ENCODE measurements at regions not wholly inside any gene's neighbourhood (a gene's known extent, or its start where the extent isn't known, plus 50 kb on each side); places are given as distances from the start of the nearest gene placed in this dataset.

GRCh38 chr11:130550984-130551383 lies 102.5 kb downstream of the ADAMTS15 start:
- no peaks in the 10 kb centered on the region for H3K4me1 ChIP-seq (ENCODE audit: control insufficient read depth in 4 of 4, insufficient read depth in 4 of 4, low read length in 3 of 4)
- H3K9ac ChIP-seq (ENCODE audit: low read depth in 1 of 2, low read length in 2 of 2), result no peak overlapping the region
- H3K4me3 ChIP-seq (ENCODE audit: low read depth in 1 of 3, low read length in 3 of 3), result no peak overlapping the region
- no peak for DNase-seq (ENCODE audit: low spot score)
- peaks cover 0 to 2% (median 0%) of the 10 kb centered on the region in 4 donors for H3K27me3 ChIP-seq (ENCODE audit: control insufficient read depth in 4 of 4, insufficient read depth in 4 of 4, low read length in 3 of 4)
- no peaks in the 10 kb centered on the region for H3K9me3 ChIP-seq (ENCODE audit: control insufficient read depth in 4 of 4, low read length in 3 of 4)
- TF ChIP-seq GABPA (IDR thresholded peaks at IDR 0.05 in 1 of 2, conservative IDR thresholded peaks at IDR 0.05 in 1 of 2), result no peak
- no peak for TF ChIP-seq HNF4G (IDR thresholded peaks at IDR 0.05)
- TF ChIP-seq, protein P1, sequence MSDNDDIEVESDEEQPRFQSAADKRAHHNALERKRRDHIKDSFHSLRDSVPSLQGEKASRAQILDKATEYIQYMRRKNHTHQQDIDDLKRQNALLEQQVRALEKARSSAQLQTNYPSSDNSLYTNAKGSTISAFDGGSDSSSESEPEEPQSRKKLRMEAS (IDR thresholded peaks at IDR 0.05), result no peak
- TF ChIP-seq NR2F2 (IDR thresholded peaks at IDR 0.05), result no peak
- TF ChIP-seq, protein P2, sequence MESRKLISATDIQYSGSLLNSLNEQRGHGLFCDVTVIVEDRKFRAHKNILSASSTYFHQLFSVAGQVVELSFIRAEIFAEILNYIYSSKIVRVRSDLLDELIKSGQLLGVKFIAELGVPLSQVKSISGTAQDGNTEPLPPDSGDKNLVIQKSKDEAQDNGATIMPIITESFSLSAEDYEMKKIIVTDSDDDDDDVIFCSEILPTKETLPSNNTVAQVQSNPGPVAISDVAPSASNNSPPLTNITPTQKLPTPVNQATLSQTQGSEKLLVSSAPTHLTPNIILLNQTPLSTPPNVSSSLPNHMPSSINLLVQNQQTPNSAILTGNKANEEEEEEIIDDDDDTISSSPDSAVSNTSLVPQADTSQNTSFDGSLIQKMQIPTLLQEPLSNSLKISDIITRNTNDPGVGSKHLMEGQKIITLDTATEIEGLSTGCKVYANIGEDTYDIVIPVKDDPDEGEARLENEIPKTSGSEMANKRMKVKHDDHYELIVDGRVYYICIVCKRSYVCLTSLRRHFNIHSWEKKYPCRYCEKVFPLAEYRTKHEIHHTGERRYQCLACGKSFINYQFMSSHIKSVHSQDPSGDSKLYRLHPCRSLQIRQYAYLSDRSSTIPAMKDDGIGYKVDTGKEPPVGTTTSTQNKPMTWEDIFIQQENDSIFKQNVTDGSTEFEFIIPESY (IDR thresholded peaks at IDR 0.05), result no peak
- no peak overlapping the region for H3K27ac ChIP-seq (ENCODE audit: low read depth in 1 of 2, low read length in 2 of 2)
- no peaks in the 10 kb centered on the region for H3K36me3 ChIP-seq (ENCODE audit: control insufficient read depth in 4 of 4, insufficient read depth in 3 of 4, low read depth in 1 of 4, low read length in 3 of 4)
- 46% methylated on average over 4 of the region's 4 CpGs for WGBS

GRCh38 chr11:130551388-130551787 lies 102.9 kb downstream of the ADAMTS15 start:
- Histone ChIP-seq H3K4me3 (ENCODE audit: low read depth in 1 of 3, low read length in 3 of 3) (no peak overlapping the region), H3K9ac (ENCODE audit: low read depth in 1 of 2, low read length in 2 of 2) (no peak overlapping the region), H3K36me3 (ENCODE audit: control insufficient read depth in 4 of 4, insufficient read depth in 3 of 4, low read depth in 1 of 4, low read length in 3 of 4) (no peaks in the 10 kb centered on the region), H3K4me1 (ENCODE audit: control insufficient read depth in 4 of 4, insufficient read depth in 4 of 4, low read length in 3 of 4) (no peaks in the 10 kb centered on the region), H3K27me3 (ENCODE audit: control insufficient read depth in 4 of 4, insufficient read depth in 4 of 4, low read length in 3 of 4) (peaks cover 0 to 2% (median 0%) of the 10 kb centered on the region in 4 donors), H3K9me3 (ENCODE audit: control insufficient read depth in 4 of 4, low read length in 3 of 4) (no peaks in the 10 kb centered on the region), H3K27ac (ENCODE audit: low read depth in 1 of 2, low read length in 2 of 2) (no peak overlapping the region)
- WGBS, result 75% methylated on average over 5 of the region's 5 CpGs
- DNase-seq (ENCODE audit: low spot score), result no peak
- TF ChIP-seq EGR1 (IDR thresholded peaks at IDR 0.05; ENCODE audit: low read depth in 2 of 2), result no peak
- TF ChIP-seq YY1 (IDR thresholded peaks at IDR 0.05), result no peak
- TF ChIP-seq CTCF (IDR thresholded peaks at IDR 0.05; ENCODE audit: low read depth, low read length, missing input control), result no peak
- TF ChIP-seq FOXA2 (IDR thresholded peaks at IDR 0.05), result no peak
- no peak for TF ChIP-seq SP1 (IDR thresholded peaks at IDR 0.05)
- no peak for TF ChIP-seq NR2F2 (IDR thresholded peaks at IDR 0.05)
- no peak for TF ChIP-seq RAD21 (IDR thresholded peaks at IDR 0.05)
- TF ChIP-seq, protein P3, sequence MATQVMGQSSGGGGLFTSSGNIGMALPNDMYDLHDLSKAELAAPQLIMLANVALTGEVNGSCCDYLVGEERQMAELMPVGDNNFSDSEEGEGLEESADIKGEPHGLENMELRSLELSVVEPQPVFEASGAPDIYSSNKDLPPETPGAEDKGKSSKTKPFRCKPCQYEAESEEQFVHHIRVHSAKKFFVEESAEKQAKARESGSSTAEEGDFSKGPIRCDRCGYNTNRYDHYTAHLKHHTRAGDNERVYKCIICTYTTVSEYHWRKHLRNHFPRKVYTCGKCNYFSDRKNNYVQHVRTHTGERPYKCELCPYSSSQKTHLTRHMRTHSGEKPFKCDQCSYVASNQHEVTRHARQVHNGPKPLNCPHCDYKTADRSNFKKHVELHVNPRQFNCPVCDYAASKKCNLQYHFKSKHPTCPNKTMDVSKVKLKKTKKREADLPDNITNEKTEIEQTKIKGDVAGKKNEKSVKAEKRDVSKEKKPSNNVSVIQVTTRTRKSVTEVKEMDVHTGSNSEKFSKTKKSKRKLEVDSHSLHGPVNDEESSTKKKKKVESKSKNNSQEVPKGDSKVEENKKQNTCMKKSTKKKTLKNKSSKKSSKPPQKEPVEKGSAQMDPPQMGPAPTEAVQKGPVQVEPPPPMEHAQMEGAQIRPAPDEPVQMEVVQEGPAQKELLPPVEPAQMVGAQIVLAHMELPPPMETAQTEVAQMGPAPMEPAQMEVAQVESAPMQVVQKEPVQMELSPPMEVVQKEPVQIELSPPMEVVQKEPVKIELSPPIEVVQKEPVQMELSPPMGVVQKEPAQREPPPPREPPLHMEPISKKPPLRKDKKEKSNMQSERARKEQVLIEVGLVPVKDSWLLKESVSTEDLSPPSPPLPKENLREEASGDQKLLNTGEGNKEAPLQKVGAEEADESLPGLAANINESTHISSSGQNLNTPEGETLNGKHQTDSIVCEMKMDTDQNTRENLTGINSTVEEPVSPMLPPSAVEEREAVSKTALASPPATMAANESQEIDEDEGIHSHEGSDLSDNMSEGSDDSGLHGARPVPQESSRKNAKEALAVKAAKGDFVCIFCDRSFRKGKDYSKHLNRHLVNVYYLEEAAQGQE (IDR thresholded peaks at IDR 0.05), result no peak
